HCT116 (cell line): ENCODE measurements at regions not wholly inside any gene's neighbourhood (a gene's known extent, or its start where the extent isn't known, plus 50 kb on each side); places are given as distances from the start of the nearest gene placed in this dataset.

Source experiments
- ATAC-seq: fragments of 200-7000 bp; cut with Tn5 transposase; 2 replicates; pipeline ENCODE4 v1.9.1; 2020; ENCODE audit warnings: mild to moderate bottlenecking, moderate library complexity
- BruUV-seq: library from RNA; stranded (reverse); fragments of 400-500 nt; replicated peaks from 2 replicates; lab custom pipeline; 2021; lab: Mats Ljungman, UMichigan
- CTCF ChIA-PET: fragments of 300-600 bp; sonication (Branson Sonifier 250); formaldehyde crosslinking; loops from one replicate; lab custom pipeline; 2021; ENCODE audit warnings: antibody characterized with exemption; lab: Charles Lee
- POLR2A ChIA-PET: fragments of 300-600, 350-600 bp; sonication (Branson Sonifier 250); formaldehyde crosslinking; loops from one replicate; lab custom pipeline; 2021; ENCODE audit warnings: antibody characterized with exemption; lab: Charles Lee
- RAD21 ChIA-PET, 2 experiments: fragments of 300-600 bp; sonication (Branson Sonifier 250); formaldehyde crosslinking; loops; one replicate each; lab custom pipeline; 2023; ENCODE audit warnings: low total read pairs in 2 of 2; ENCODE audit not compliant: uncharacterized antibody in 2 of 2, unreplicated experiment in 2 of 2, low non-redundant PET in 1 of 2; lab: Charles Lee
- DNase-seq: peaks from one replicate; pipeline ENCODE4 v3.0.0-alpha.2; 2010; ENCODE audit warnings: low read depth, low spot score
- H2AFZ ChIP-seq: fragments of 200-600 bp; shearing (Covaris generic), sonication (generic); 2 replicates; pipeline ENCODE4 v1.6.1; 2017; ENCODE audit warnings: low read depth, mixed run types, mixed read lengths, antibody characterized with exemption, low read length; ENCODE audit not compliant: poor library complexity, severe bottlenecking
- H3K27ac ChIP-seq: 2 replicates; pipeline ENCODE4 v1.5.1; 2012; ENCODE audit warnings: low read depth, low read length
- H3K27me3 ChIP-seq: fragments of 200-600 bp; sonication (generic); 2 replicates; pipeline ENCODE4 v1.6.1; 2016; ENCODE audit warnings: mixed run types, low read length, mixed read lengths; ENCODE audit not compliant: insufficient read depth
- H3K36me3 ChIP-seq, 2 experiments: fragments of 200-500 bp in 1 of 2; fragments of 200-600 bp in 1 of 2; sonication (Bioruptor generic) in 1 of 2; sonication (generic) in 1 of 2; 2 replicates each; pipeline versions ENCODE4 v1.5.1 to v1.6.1; 2014 to 2016; ENCODE audit warnings: low read length in 2 of 2, inconsistent platforms in 1 of 2, mixed read lengths in 1 of 2, mixed run types in 1 of 2; ENCODE audit not compliant: insufficient read depth in 2 of 2, control insufficient read depth in 1 of 2
- H3K4me1 ChIP-seq, 2 experiments: fragments of 200-600 bp in 1 of 2; sonication (generic) in 1 of 2; 2 replicates each; pipeline versions ENCODE4 v1.5.1 to v1.6.1; 2012 to 2017; ENCODE audit warnings: low read length in 2 of 2, inconsistent platforms in 1 of 2, mild to moderate bottlenecking in 1 of 2, mixed read lengths in 1 of 2, mixed run types in 1 of 2, moderate library complexity in 1 of 2; ENCODE audit not compliant: insufficient read depth in 2 of 2, control insufficient read depth in 1 of 2
- H3K4me2 ChIP-seq: fragments of 200-600 bp; sonication (generic); 2 replicates; pipeline ENCODE4 v1.6.1; 2017; ENCODE audit warnings: mixed run types, low read length, mixed read lengths
- H3K4me3 ChIP-seq, 2 experiments: fragments of 200-600 bp in 1 of 2; sonication (generic) in 1 of 2; replicated peaks in 1 of 2; 2 replicates each; pipeline ENCODE4 v1.5.1; 2011 to 2016; ENCODE audit warnings: low read length in 2 of 2, control low read depth in 1 of 2, low read depth in 1 of 2, mild to moderate bottlenecking in 1 of 2, mixed read lengths in 1 of 2, mixed run types in 1 of 2
- H3K79me2 ChIP-seq: fragments of 200-600 bp; sonication (generic); 2 replicates; pipeline ENCODE4 v1.6.1; 2017; ENCODE audit warnings: mild to moderate bottlenecking, mixed run types, low read length, moderate library complexity, mixed read lengths; ENCODE audit not compliant: insufficient read depth
- H3K9ac ChIP-seq: fragments of 200-600 bp; sonication (generic); 2 replicates; pipeline ENCODE4 v1.6.1; 2016; ENCODE audit warnings: low read length, mixed read lengths
- H3K9me2 ChIP-seq: fragments of 200-600 bp; sonication (generic), shearing (Covaris generic); 2 replicates; pipeline ENCODE4 v1.6.1; 2017; ENCODE audit warnings: mixed run types, mild to moderate bottlenecking, moderate library complexity; ENCODE audit not compliant: insufficient read depth
- H3K9me3 ChIP-seq, 2 experiments: fragments of 200-500 bp in 1 of 2; fragments of 200-600 bp in 1 of 2; sonication (Bioruptor generic) in 1 of 2; sonication (generic) in 1 of 2; 2 replicates each; pipeline ENCODE4 v1.6.1; 2014 to 2017; ENCODE audit warnings: low read length in 2 of 2, mixed read lengths in 2 of 2, inconsistent platforms in 1 of 2, low read depth in 1 of 2, mild to moderate bottlenecking in 1 of 2, mixed run types in 1 of 2, moderate library complexity in 1 of 2; ENCODE audit not compliant: control insufficient read depth in 1 of 2, insufficient read depth in 1 of 2
- H4K20me1 ChIP-seq: fragments of 200-600 bp; sonication (generic), shearing (Covaris generic); 2 replicates; pipeline ENCODE4 v1.6.1; 2017; ENCODE audit warnings: mixed run types, mild to moderate bottlenecking, moderate library complexity; ENCODE audit not compliant: insufficient read depth
- CBX3 ChIP-seq: IDR thresholded peaks from 2 replicates; pipeline ENCODE4 v1.6.1; 2012; ENCODE audit warnings: low read depth
- EGR1 ChIP-seq: IDR thresholded peaks from 2 replicates; pipeline ENCODE4 v1.6.1; 2012; ENCODE audit warnings: low read depth
- EZH2 ChIP-seq: fragments of 200-600 bp; sonication (generic); IDR thresholded peaks from 2 replicates; pipeline ENCODE4 v1.6.1; 2017; ENCODE audit warnings: antibody characterized with exemption, mixed run types
- FOSL1 ChIP-seq: IDR thresholded peaks from 2 replicates; pipeline ENCODE4 v1.6.1; 2012; ENCODE audit warnings: low read depth
- MAX ChIP-seq: IDR thresholded peaks from 2 replicates; pipeline ENCODE4 v1.6.1; 2012
- POLR2A ChIP-seq: IDR thresholded peaks from 2 replicates; pipeline ENCODE4 v1.7.0; 2011; ENCODE audit warnings: borderline replicate concordance; ENCODE audit not compliant: insufficient read depth, insufficient read length; ENCODE audit errors: extremely low read depth
- POLR2AphosphoS5 ChIP-seq: IDR thresholded peaks from 2 replicates; pipeline ENCODE4 v1.6.1; 2011; ENCODE audit warnings: mild to moderate bottlenecking, low read depth, low read length, moderate library complexity
- RAD21 ChIP-seq: IDR thresholded peaks from 2 replicates; pipeline ENCODE4 v1.6.1; 2012; ENCODE audit warnings: low read depth, mild to moderate bottlenecking
- SIN3A ChIP-seq: IDR thresholded peaks from 2 replicates; pipeline ENCODE4 v1.6.1; 2012; ENCODE audit warnings: low read depth
- SP1 ChIP-seq: IDR thresholded peaks from 2 replicates; pipeline ENCODE4 v1.6.1; 2012; ENCODE audit warnings: low read depth
- TCF7L2 ChIP-seq: IDR thresholded peaks from 2 replicates; pipeline ENCODE4 v1.7.0; 2011; ENCODE audit warnings: borderline replicate concordance, inconsistent platforms; ENCODE audit not compliant: insufficient read depth, insufficient read length; ENCODE audit errors: extremely low read depth
- YY1 ChIP-seq: IDR thresholded peaks from 2 replicates; pipeline ENCODE4 v1.6.1; 2011; ENCODE audit warnings: low read length, low read depth, moderate library complexity, mild to moderate bottlenecking; ENCODE audit not compliant: insufficient replicate concordance; ENCODE audit errors: extremely low read depth
- ZBTB33 ChIP-seq: IDR thresholded peaks from 2 replicates; pipeline ENCODE4 v1.6.1; 2011; ENCODE audit warnings: mild to moderate bottlenecking, low read length, moderate library complexity; ENCODE audit not compliant: insufficient replicate concordance; ENCODE audit errors: extremely low read depth
- ZFX ChIP-seq: fragments of 450-650 bp; IDR thresholded peaks from 2 replicates; pipeline ENCODE4 v1.6.1; 2017
- intact Hi-C: fragments of 100-400 bp; cut with micrococcal nuclease; formaldehyde crosslinking; loops from 2 replicates; pipeline ENCODE4 v1.10.0; 2022

- Histone ChIP-seq H3K9ac (no peak overlapping the region), H2AFZ (no peak overlapping the region), H3K27me3 (no peaks in the 10 kb centered on the region), H3K4me2 (no peak overlapping the region), H4K20me1 (no peaks in the 10 kb centered on the region), H3K9me2 (no peaks in the 10 kb centered on the region), H3K4me3 (no peak overlapping the region), H3K36me3 (no peaks in the 10 kb centered on the region), H3K9me3 (peaks cover 10 to 14% of the 10 kb centered on the region in 2 experiments; a peak in 2 of 4 replicates), H3K79me2 (no peaks in the 10 kb centered on the region), H3K27ac (no peak overlapping the region), H3K4me1 (no peaks in the 10 kb centered on the region)
- ChIA-PET POLR2A (no interaction called here), CTCF (no interaction called here), RAD21 (no interaction called here)
- BruUV-seq, result no TSS peak
- TF ChIP-seq POLR2AphosphoS5, result no peak
- TF ChIP-seq TCF7L2, result no peak
- TF ChIP-seq ZFX, result no peak
- no peak for TF ChIP-seq SIN3A
- TF ChIP-seq EZH2, result no peak
- TF ChIP-seq RAD21, result no peak
- TF ChIP-seq CBX3, result no peak
- no peak for TF ChIP-seq FOSL1
- no peak for TF ChIP-seq EGR1
- TF ChIP-seq YY1, result no peak
- TF ChIP-seq MAX, result no peak
- TF ChIP-seq ZBTB33, result no peak
- TF ChIP-seq SP1, result no peak
- TF ChIP-seq POLR2A, result no peak
- DNase-seq, result no peak
- no peak for ATAC-seq
- intact Hi-C loops, result no loop called here
These were observed 1382.1 kb downstream of the AACS start for GRCh38 chr12:126447346-126447745.
